ENCODE measurements at regions not wholly inside any gene's neighbourhood (a gene's known extent, or its start where the extent isn't known, plus 50 kb on each side); places are given as distances from the start of the nearest gene placed in this dataset.

DNA sequence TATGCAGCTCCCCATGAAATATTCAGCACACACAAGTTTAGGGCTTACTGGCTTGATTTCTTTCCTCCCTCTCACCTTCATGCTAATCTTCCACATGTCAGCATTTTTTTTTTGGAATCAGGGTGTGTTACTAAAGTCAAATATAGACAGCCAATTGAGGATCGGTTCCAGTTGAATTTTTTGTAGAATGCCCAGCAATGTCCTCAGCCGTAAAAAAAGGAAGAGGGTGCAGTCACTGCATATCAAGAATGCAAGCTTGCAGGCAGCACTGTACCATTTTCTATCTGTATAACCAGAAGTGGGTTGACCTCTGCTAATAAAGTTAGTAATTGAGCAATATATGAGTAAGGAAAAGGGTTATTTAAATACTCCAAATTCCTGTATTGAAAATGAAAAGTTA is 51.4 kb upstream of the CHMP2B start:
- Histone ChIP-seq H3K9ac (ENCODE audit: low read length in 5 of 5) (no peak overlapping the region), H3K27me3 (ENCODE audit: control insufficient read depth in 5 of 5, insufficient read depth in 4 of 5, low read length in 5 of 5) (no peaks in the 10 kb centered on the region), H3K27ac (ENCODE audit: low read depth, low read length) (no peak overlapping the region), H3K9me3 (ENCODE audit: control insufficient read depth in 5 of 5, low read length in 5 of 5) (no peaks in the 10 kb centered on the region), H3K36me3 (ENCODE audit: control insufficient read depth in 5 of 5, insufficient read depth in 5 of 5, low read length in 5 of 5) (no peaks in the 10 kb centered on the region), H3K4me3 (ENCODE audit: low read depth in 1 of 5, low read length in 5 of 5) (no peak overlapping the region), H3K4me1 (ENCODE audit: control insufficient read depth in 5 of 5, insufficient read depth in 5 of 5, low read length in 5 of 5) (no peaks in the 10 kb centered on the region)

GRCh38 chr3:87173776-87174175 is 53.3 kb upstream of the CHMP2B start:
- Histone ChIP-seq H3K4me3 (ENCODE audit: low read depth in 1 of 5, low read length in 5 of 5) (no peak overlapping the region), H3K27me3 (ENCODE audit: control insufficient read depth in 5 of 5, insufficient read depth in 4 of 5, low read length in 5 of 5) (no peaks in the 10 kb centered on the region), H3K9me3 (ENCODE audit: control insufficient read depth in 5 of 5, low read length in 5 of 5) (no peaks in the 10 kb centered on the region), H3K9ac (ENCODE audit: low read length in 5 of 5) (no peak overlapping the region), H3K36me3 (ENCODE audit: control insufficient read depth in 5 of 5, insufficient read depth in 5 of 5, low read length in 5 of 5) (no peaks in the 10 kb centered on the region), H3K27ac (ENCODE audit: low read depth, low read length) (no peak overlapping the region), H3K4me1 (ENCODE audit: control insufficient read depth in 5 of 5, insufficient read depth in 5 of 5, low read length in 5 of 5) (no peaks in the 10 kb centered on the region)

DNA sequence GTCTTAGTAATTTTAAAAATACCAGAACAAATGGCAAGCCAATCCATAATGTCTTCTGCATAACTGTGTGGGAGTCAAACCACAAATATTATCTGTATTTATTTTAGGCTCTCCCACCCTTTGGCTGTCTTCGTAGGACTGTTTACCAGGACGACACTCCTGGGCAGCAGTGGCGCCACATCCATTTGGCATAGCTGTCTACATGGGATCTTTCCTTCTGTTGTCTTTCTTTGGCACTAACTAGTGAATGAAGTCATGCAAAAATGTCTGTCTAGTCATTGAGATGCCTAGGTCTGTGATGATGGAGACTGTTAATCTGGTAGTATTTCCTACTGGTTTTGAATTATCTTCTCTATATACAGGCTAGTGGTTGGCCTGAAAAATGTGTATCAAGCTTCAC is 54.0 kb upstream of the CHMP2B start:
- no peak overlapping the region for H3K9ac ChIP-seq (ENCODE audit: low read length in 5 of 5)
- no peaks in the 10 kb centered on the region for H3K9me3 ChIP-seq (ENCODE audit: control insufficient read depth in 5 of 5, low read length in 5 of 5)
- H3K27ac ChIP-seq (ENCODE audit: low read depth, low read length) = no peak overlapping the region
- no peaks in the 10 kb centered on the region for H3K27me3 ChIP-seq (ENCODE audit: control insufficient read depth in 5 of 5, insufficient read depth in 4 of 5, low read length in 5 of 5)
- H3K36me3 ChIP-seq (ENCODE audit: control insufficient read depth in 5 of 5, insufficient read depth in 5 of 5, low read length in 5 of 5) = no peaks in the 10 kb centered on the region
- H3K4me1 ChIP-seq (ENCODE audit: control insufficient read depth in 5 of 5, insufficient read depth in 5 of 5, low read length in 5 of 5) = no peaks in the 10 kb centered on the region
- no peak overlapping the region for H3K4me3 ChIP-seq (ENCODE audit: low read depth in 1 of 5, low read length in 5 of 5)

DNA sequence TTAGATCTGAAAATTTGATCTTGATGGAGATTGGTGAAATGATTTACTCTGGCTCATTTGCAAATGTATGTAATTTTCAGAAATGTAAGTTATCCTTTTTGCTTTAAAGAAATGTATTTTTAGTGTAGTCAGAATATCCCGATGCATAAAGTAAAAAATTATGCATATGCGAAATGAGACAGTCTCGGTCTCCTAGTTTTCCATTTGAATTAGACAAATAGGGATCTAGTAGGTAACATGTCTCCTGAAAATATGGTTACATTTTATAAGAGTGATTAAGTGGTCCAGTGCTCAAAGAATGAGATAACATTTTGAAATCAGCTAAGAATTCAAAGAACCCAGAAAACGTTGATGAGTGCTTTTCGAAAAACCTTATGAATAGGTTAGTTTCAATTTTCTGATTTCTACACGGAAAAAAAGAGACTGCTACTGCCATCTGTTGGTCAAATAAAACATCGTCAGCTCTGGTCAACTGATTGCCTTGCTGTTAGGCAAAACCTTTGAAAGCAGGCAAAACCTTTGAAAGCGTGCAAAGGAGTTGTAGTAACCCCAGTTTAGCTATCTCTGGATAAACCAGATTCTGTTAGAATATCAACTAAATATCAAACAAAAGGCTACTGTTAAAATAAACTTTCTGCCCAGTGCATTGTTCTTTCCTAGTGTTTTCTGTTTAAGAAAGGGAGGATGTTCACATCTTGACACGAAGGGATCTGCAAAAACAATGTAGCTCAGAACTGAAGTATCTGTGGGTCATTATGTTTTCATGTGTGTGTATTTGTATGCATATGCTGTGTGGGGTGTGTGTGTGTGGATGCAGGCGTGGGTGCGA is 59.3 kb upstream of the CHMP2B start:
- peak overlapping the region in 1 of 5 donors; percentile 59 for H3K9ac ChIP-seq (ENCODE audit: low read length in 5 of 5)
- no peaks in the 10 kb centered on the region for H3K9me3 ChIP-seq (ENCODE audit: control insufficient read depth in 5 of 5, low read length in 5 of 5)
- peak overlapping the region; percentile 45 to 75 (median 62) for H3K4me3 ChIP-seq (ENCODE audit: low read depth in 1 of 5, low read length in 5 of 5)
- no peak overlapping the region for H3K27ac ChIP-seq (ENCODE audit: low read depth, low read length)
- H3K27me3 ChIP-seq (ENCODE audit: control insufficient read depth in 5 of 5, insufficient read depth in 4 of 5, low read length in 5 of 5) = no peaks in the 10 kb centered on the region
- no peaks in the 10 kb centered on the region for H3K36me3 ChIP-seq (ENCODE audit: control insufficient read depth in 5 of 5, insufficient read depth in 5 of 5, low read length in 5 of 5)
- peaks cover 0 to 5% (median 0%) of the 10 kb centered on the region in 5 donors for H3K4me1 ChIP-seq (ENCODE audit: control insufficient read depth in 5 of 5, insufficient read depth in 5 of 5, low read length in 5 of 5)

GRCh38 chr3:87164245-87164644 is 62.9 kb upstream of the CHMP2B start:
- no peak overlapping the region for H3K27ac ChIP-seq (ENCODE audit: low read depth, low read length)
- H3K9ac ChIP-seq (ENCODE audit: low read length in 5 of 5) = no peak overlapping the region
- peaks cover 0 to 5% (median 0%) of the 10 kb centered on the region in 5 donors for H3K4me1 ChIP-seq (ENCODE audit: control insufficient read depth in 5 of 5, insufficient read depth in 5 of 5, low read length in 5 of 5)
- no peaks in the 10 kb centered on the region for H3K27me3 ChIP-seq (ENCODE audit: control insufficient read depth in 5 of 5, insufficient read depth in 4 of 5, low read length in 5 of 5)
- no peak overlapping the region for H3K4me3 ChIP-seq (ENCODE audit: low read depth in 1 of 5, low read length in 5 of 5)
- no peaks in the 10 kb centered on the region for H3K9me3 ChIP-seq (ENCODE audit: control insufficient read depth in 5 of 5, low read length in 5 of 5)
- H3K36me3 ChIP-seq (ENCODE audit: control insufficient read depth in 5 of 5, insufficient read depth in 5 of 5, low read length in 5 of 5) = no peaks in the 10 kb centered on the region

DNA sequence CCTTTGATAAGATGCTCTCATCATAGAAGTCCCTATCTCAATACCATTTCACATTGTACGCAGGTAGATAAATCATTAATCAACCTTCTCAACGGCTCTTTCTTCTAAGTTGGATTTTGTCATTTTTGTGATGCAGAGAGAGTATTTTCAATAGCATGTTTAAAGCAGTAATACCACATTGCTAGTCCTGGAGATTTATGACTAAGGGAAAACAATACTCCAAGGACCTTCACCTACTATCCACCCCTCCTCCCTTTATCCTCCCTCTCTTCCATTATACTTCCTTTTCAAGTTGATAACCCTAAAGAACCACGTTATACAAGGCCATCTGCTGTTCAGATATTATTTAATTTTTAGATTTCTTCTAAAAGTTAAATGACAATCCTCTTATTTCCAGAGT is 65.3 kb upstream of the CHMP2B start:
- Histone ChIP-seq H3K9ac (ENCODE audit: low read length in 5 of 5) (no peak overlapping the region), H3K27ac (ENCODE audit: low read depth, low read length) (no peak overlapping the region), H3K36me3 (ENCODE audit: control insufficient read depth in 5 of 5, insufficient read depth in 5 of 5, low read length in 5 of 5) (no peaks in the 10 kb centered on the region), H3K4me1 (ENCODE audit: control insufficient read depth in 5 of 5, insufficient read depth in 5 of 5, low read length in 5 of 5) (no peaks in the 10 kb centered on the region), H3K27me3 (ENCODE audit: control insufficient read depth in 5 of 5, insufficient read depth in 4 of 5, low read length in 5 of 5) (no peaks in the 10 kb centered on the region), H3K4me3 (ENCODE audit: low read depth in 1 of 5, low read length in 5 of 5) (no peak overlapping the region), H3K9me3 (ENCODE audit: control insufficient read depth in 5 of 5, low read length in 5 of 5) (no peaks in the 10 kb centered on the region)

DNA sequence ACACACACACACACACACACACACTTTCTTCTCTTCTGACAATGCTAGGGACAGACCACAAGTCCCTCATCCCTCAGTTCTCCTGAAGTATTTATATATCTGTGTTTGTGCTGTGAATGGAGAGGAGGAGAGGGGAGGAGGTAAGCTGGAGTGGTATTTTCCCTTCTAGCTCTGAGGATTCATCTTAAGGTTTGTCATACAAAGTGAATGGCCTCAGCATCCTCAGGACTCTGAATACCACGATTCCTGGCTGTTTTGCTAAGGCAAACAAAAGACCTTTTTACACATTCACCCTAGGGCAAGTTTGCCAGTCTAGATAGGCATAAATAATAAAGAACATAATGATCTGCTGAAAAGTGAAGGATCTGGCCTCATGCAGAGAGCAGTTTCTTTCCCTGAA is 65.7 kb upstream of the CHMP2B start:
- H3K4me1 ChIP-seq (ENCODE audit: control insufficient read depth in 5 of 5, insufficient read depth in 5 of 5, low read length in 5 of 5) = no peaks in the 10 kb centered on the region
- no peak overlapping the region for H3K9ac ChIP-seq (ENCODE audit: low read length in 5 of 5)
- no peak overlapping the region for H3K27ac ChIP-seq (ENCODE audit: low read depth, low read length)
- no peak overlapping the region for H3K4me3 ChIP-seq (ENCODE audit: low read depth in 1 of 5, low read length in 5 of 5)
- no peaks in the 10 kb centered on the region for H3K36me3 ChIP-seq (ENCODE audit: control insufficient read depth in 5 of 5, insufficient read depth in 5 of 5, low read length in 5 of 5)
- no peaks in the 10 kb centered on the region for H3K9me3 ChIP-seq (ENCODE audit: control insufficient read depth in 5 of 5, low read length in 5 of 5)
- H3K27me3 ChIP-seq (ENCODE audit: control insufficient read depth in 5 of 5, insufficient read depth in 4 of 5, low read length in 5 of 5) = no peaks in the 10 kb centered on the region

DNA sequence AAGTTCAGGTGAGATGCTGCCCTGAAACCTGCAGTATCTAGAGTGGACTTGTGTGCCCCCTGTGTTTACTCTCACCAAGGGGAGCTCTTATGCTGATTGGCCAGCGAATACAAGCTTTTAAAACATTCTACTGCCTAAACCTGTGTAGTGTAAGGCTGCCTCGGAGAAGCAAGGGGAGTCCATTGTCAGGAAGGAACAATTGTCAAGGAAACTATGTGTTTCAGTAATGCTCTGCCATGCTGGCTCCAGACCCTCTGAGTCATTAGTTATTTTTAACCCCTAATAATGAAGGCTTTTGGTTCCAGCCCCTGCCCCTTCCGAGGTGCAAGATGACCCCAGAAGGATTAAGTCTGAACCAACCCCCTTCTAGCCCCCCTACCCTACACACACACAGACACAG is 66.1 kb upstream of the CHMP2B start:
- Histone ChIP-seq H3K4me1 (ENCODE audit: control insufficient read depth in 5 of 5, insufficient read depth in 5 of 5, low read length in 5 of 5) (no peaks in the 10 kb centered on the region), H3K27ac (ENCODE audit: low read depth, low read length) (no peak overlapping the region), H3K36me3 (ENCODE audit: control insufficient read depth in 5 of 5, insufficient read depth in 5 of 5, low read length in 5 of 5) (no peaks in the 10 kb centered on the region), H3K4me3 (ENCODE audit: low read depth in 1 of 5, low read length in 5 of 5) (no peak overlapping the region), H3K9ac (ENCODE audit: low read length in 5 of 5) (no peak overlapping the region), H3K9me3 (ENCODE audit: control insufficient read depth in 5 of 5, low read length in 5 of 5) (no peaks in the 10 kb centered on the region), H3K27me3 (ENCODE audit: control insufficient read depth in 5 of 5, insufficient read depth in 4 of 5, low read length in 5 of 5) (no peaks in the 10 kb centered on the region)

- Histone ChIP-seq H3K36me3 (ENCODE audit: control insufficient read depth in 5 of 5, insufficient read depth in 5 of 5, low read length in 5 of 5) (no peaks in the 10 kb centered on the region), H3K4me3 (ENCODE audit: low read depth in 1 of 5, low read length in 5 of 5) (no peak overlapping the region), H3K27me3 (ENCODE audit: control insufficient read depth in 5 of 5, insufficient read depth in 4 of 5, low read length in 5 of 5) (no peaks in the 10 kb centered on the region), H3K9me3 (ENCODE audit: control insufficient read depth in 5 of 5, low read length in 5 of 5) (no peaks in the 10 kb centered on the region), H3K27ac (ENCODE audit: low read depth, low read length) (no peak overlapping the region), H3K9ac (ENCODE audit: low read length in 5 of 5) (no peak overlapping the region), H3K4me1 (ENCODE audit: control insufficient read depth in 5 of 5, insufficient read depth in 5 of 5, low read length in 5 of 5) (no peaks in the 10 kb centered on the region)
Observed at GRCh38 chr3:87158823-87159222, 68.3 kb upstream of the CHMP2B start.

DNA sequence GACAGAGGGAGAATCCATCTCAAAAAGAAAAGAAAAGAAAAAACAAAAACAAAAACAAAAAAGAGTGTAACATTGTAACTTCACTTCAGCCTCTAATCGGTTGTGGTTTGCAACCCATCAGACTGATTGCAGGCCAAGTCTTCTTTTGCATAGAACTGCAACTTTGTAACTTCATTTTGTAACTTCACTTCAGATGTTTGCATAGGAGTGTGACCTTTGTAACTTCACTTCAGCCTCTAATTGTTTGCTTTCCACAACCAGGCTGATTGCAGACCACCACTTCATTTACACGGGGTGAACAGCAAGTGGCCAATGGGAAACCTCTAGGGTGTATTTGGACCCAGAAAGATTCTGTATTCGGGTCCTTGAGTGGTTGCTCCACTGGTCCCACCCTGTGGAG is 79.1 kb upstream of the CHMP2B start:
- H3K27me3 ChIP-seq (ENCODE audit: control insufficient read depth in 5 of 5, insufficient read depth in 4 of 5, low read length in 5 of 5) = no peaks in the 10 kb centered on the region
- H3K27ac ChIP-seq (ENCODE audit: low read depth, low read length) = no peak overlapping the region
- no peak overlapping the region for H3K4me3 ChIP-seq (ENCODE audit: low read depth in 1 of 5, low read length in 5 of 5)

More for the DNA sequence above, 79.1 kb upstream of the CHMP2B start:
- no peaks in the 10 kb centered on the region for H3K36me3 ChIP-seq (ENCODE audit: control insufficient read depth in 5 of 5, insufficient read depth in 5 of 5, low read length in 5 of 5)
- H3K9me3 ChIP-seq (ENCODE audit: control insufficient read depth in 5 of 5, low read length in 5 of 5) = peaks cover 0 to 5% (median 2%) of the 10 kb centered on the region in 5 donors
- H3K4me1 ChIP-seq (ENCODE audit: control insufficient read depth in 5 of 5, insufficient read depth in 5 of 5, low read length in 5 of 5) = no peaks in the 10 kb centered on the region
- no peak overlapping the region for H3K9ac ChIP-seq (ENCODE audit: low read length in 5 of 5)

Measured in subcutaneous abdominal adipose tissue (tissue), 5 donors.